GM21576 (cell line): ENCODE measurements at regions not wholly inside any gene's neighbourhood (a gene's known extent, or its start where the extent isn't known, plus 50 kb on each side); places are given as distances from the start of the nearest gene placed in this dataset.

Source experiments
- ATAC-seq: cut with Tn5 transposase; IDR thresholded peaks from one replicate; pipeline ENCODE4 v1.9.1; 2021; ENCODE audit warnings: mild to moderate bottlenecking, moderate library complexity; ENCODE audit not compliant: unreplicated experiment

DNA sequence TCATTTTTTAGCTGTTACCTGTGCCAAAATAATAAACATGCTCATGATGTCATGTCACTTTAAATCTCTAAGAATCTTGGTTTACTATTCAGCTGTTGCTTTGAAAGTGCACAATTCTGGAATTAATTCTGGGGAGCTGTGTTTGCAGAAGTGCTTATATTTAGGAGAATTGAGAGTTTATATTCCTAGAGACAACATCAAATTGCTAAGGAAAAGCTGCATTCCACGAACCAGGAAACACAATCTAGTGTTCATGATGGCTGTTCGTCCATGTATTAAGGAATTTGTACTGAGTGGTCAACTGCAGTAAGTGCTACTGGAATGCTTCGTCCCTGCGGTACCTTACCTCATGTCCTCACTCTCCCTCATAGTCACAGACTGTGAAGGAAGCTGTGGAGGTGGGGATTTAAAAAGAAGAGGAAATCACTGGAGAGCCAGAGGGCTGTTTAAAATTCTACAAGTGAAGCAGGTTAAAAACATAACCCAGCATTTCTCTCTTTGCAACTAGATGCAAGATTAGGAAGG, 161.0 kb downstream of the TRMT11 start:
- no peak for ATAC-seq

GRCh38 chr6:126148853-126149252, 162.5 kb downstream of the TRMT11 start:
- no peak for ATAC-seq

DNA sequence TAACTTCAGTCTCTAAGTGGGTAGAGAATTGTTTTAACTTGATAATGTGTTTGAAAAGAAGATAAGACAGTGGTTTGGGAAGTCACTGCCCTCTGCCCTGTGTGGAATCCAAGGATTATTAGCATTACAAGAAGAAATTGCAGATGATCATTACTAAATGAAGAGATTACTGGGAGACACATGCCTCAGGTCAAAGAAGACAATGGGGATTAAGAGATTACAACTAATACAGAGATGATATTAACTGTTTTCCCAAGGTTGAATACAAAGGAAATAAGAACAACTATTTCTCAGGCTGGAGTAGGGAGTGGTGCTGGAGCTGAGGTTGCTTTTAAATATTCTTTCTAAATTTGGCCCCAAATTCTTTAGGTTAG, 166.0 kb downstream of the TRMT11 start:
- ATAC-seq = no peak

GRCh38 chr6:126153661-126154060, 167.3 kb downstream of the TRMT11 start:
- ATAC-seq = no peak

GRCh38 chr6:126156973-126157372, 170.6 kb downstream of the TRMT11 start:
- peak; percentile 86 for ATAC-seq

DNA sequence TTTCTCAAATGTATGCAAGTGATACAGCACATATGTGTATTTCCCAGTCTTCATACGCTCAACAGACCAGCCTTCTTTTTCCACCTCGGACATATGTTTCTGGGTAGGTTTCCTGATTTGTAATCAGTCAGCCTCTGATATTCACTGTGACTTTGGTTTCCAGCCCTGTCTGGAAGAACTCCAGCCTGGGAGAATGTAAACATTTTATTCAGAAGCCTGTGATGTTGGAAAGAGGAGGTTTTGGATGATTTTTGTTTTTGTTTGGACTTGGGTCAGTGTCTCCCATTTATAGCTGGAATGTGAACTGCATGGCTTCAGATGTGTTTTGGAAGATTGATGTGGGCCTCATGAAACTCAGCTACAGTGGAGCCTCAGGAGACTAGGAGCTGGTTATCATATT, 172.2 kb upstream of the CENPW start:
- ATAC-seq = no peak

- no peak for ATAC-seq
These were observed 169.5 kb upstream of the CENPW start for GRCh38 chr6:126170433-126170832.

DNA sequence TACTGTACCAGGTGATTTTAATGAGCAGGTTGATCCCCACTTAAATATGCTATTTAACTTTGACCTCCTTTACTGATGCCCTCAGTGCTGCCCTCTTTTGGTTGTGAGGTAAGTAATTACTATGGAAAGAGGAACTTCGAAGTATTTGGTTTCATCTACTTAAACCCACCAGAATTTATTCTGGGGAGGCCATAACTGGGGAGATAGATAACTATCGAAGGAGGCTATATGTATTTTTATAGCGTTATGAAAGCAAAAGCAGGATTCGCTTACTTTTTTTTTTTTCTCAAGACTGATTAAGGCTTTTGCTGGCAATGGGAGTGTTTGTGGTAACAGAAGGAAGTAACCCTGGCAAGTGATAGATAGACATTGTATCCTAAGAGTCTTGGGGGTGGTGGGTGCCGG, 168.9 kb upstream of the CENPW start:
- ATAC-seq = peak; percentile 87

GRCh38 chr6:126172131-126172530, 167.8 kb upstream of the CENPW start:
- ATAC-seq = no peak

- ATAC-seq = no peak
These were observed 166.7 kb upstream of the CENPW start for GRCh38 chr6:126173265-126173664.

- no peak for ATAC-seq
These were observed 165.2 kb upstream of the CENPW start for GRCh38 chr6:126174697-126175096.

- no peak for ATAC-seq
These were observed 164.7 kb upstream of the CENPW start for GRCh38 chr6:126175251-126175650.

- no peak for ATAC-seq
These were observed 163.6 kb upstream of the CENPW start for GRCh38 chr6:126176282-126176681.

GRCh38 chr6:126180585-126180984, 159.3 kb upstream of the CENPW start:
- no peak for ATAC-seq

GRCh38 chr6:126181173-126181741, 158.7 kb upstream of the CENPW start:
- ATAC-seq = no peak

- ATAC-seq = no peak
These were observed 158.0 kb upstream of the CENPW start for GRCh38 chr6:126181890-126182289.

DNA sequence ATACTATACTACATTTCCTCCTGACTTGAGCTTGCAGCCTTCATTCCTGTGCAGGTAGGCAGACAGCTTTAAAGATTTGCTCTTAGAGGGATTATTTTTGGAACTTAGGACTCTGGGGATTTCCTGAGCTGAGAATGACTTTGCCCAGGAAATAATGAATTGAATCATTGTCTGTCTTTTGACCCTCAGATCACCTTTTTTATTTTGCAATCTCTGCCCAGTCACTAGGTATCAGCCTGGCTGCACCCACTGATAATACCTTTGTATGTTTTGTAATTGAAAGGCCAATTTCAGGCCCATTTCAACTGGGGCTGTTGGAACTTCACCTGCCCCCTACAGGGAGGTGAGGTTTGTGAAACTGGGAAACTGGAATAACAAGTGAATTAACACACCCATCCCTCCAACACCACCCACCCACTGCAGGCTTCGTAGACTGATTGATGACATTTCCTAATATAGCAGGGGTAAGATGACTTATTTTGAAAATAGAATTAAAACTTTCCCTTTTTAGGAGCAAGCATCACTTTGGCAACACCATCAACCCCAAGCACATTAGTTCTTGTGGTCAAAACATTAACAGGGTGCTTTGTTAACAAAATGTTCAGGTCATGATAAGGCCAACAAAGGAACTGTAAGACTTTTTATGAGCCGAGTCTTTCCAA, 157.1 kb upstream of the CENPW start:
- no peak for ATAC-seq

- ATAC-seq = no peak
These were observed 154.1 kb upstream of the CENPW start for GRCh38 chr6:126185774-126186173.

DNA sequence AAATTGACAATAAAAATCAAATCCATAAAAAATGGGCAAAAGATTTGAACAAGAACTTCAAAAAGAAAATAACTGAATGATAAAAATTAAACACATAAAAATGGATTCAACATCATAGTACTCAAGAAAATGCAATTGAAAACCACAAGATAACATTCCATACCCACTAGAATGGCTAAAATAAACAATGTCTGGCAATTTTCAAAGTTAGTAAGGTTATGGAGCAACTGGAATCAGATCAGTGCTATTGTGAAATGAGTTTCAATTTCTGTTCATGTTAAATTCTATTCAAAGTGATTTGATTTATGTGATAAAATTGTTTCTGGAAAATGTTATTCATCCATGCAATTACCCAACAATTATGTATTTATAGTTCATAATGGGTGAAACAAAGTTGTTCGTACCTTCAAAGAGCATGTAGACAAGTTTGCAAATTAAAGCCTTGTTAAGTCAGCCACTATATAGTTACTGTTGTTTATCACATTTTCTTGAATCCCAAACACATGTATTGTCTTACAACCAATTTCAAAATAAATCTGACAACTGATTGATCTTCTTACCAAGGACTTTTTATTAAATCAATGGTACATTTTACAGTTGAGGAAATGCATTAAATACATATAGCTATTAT, 151.5 kb upstream of the CENPW start:
- no peak for ATAC-seq

GRCh38 chr6:126195625-126196236, 144.2 kb upstream of the CENPW start:
- ATAC-seq = no peak

DNA sequence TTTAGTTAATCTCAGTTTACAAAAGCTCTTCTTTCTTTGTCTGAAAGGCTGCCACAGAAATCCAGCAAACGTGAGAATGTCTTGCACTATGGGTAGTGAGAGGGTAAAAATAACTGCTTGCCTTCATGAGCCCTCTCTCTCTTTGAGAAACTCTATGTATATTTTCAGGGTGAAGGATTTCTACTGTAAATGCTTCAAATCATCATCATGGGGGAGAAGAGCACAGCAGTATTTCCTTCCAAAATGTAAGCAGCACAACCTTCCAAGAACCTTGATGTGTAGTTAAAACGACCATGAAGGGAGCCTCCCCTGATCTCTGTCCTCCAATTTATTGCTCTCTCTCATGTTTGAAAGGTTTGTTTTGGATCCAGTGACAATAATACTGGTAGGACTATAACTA, 141.3 kb upstream of the CENPW start:
- ATAC-seq = no peak

DNA sequence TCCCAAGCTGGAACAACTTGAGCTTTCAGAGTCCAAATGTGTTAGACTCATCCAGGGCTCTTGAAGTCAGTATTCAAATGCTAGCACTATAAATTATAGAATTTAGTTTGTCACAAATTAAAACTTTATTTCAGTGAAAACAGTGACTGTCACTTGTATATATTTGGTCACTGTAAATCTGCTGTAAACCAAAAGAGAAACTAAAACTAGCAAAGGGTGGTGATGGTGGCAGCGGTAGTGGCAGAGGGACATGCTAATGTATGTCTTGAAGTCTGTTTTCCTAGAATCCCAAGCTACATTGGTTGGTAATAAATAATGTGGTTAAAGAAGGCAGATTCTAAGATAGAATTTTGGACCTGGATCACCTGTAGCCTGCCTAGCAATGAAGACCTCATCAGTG, 140.4 kb upstream of the CENPW start:
- peak; percentile 58 for ATAC-seq
